Ishikawa (cell line): ENCODE measurements at regions not wholly inside any gene's neighbourhood (a gene's known extent, or its start where the extent isn't known, plus 50 kb on each side); places are given as distances from the start of the nearest gene placed in this dataset.

Experiments
- CEBPB ChIP-seq: IDR thresholded peaks from 2 replicates; pipeline ENCODE4 v1.6.1; 2012
- CREB1 ChIP-seq: IDR thresholded peaks from 2 replicates; pipeline ENCODE4 v1.6.1; 2012; ENCODE audit warnings: low read depth
- EGR1 ChIP-seq: IDR thresholded peaks from 2 replicates; pipeline ENCODE4 v1.6.1; 2012
- EP300 ChIP-seq: IDR thresholded peaks from 2 replicates; pipeline ENCODE4 v1.6.1; 2012; ENCODE audit warnings: borderline replicate concordance
- FOXM1 ChIP-seq: IDR thresholded peaks from 2 replicates; pipeline ENCODE4 v1.6.1; 2012; ENCODE audit warnings: low read depth, borderline replicate concordance
- MAX ChIP-seq: IDR thresholded peaks from 2 replicates; pipeline ENCODE4 v1.6.1; 2012
- NFIC ChIP-seq: IDR thresholded peaks from 2 replicates; pipeline ENCODE4 v1.6.1; 2012
- RAD21 ChIP-seq: IDR thresholded peaks from 2 replicates; pipeline ENCODE4 v1.6.1; 2012; ENCODE audit warnings: low read depth
- REST ChIP-seq: IDR thresholded peaks from 2 replicates; pipeline ENCODE4 v1.6.1; 2012; ENCODE audit warnings: low read depth, mild to moderate bottlenecking
- TAF1 ChIP-seq: IDR thresholded peaks from 2 replicates; pipeline ENCODE4 v1.6.1; 2012; ENCODE audit warnings: low read depth, mild to moderate bottlenecking
- TCF12 ChIP-seq: IDR thresholded peaks from 2 replicates; pipeline ENCODE4 v1.6.1; 2012; ENCODE audit warnings: low read depth
- TEAD4 ChIP-seq: IDR thresholded peaks from 2 replicates; pipeline ENCODE4 v1.6.1; 2012
- USF1 ChIP-seq: IDR thresholded peaks from 2 replicates; pipeline ENCODE4 v1.6.1; 2012
- YY1 ChIP-seq: IDR thresholded peaks from 2 replicates; pipeline ENCODE4 v1.6.1; 2012; ENCODE audit warnings: low read depth
- ZBTB7A ChIP-seq: IDR thresholded peaks from 2 replicates; pipeline ENCODE4 v1.6.1; 2012; ENCODE audit warnings: low read depth

- TF ChIP-seq ZBTB7A (no peak), REST (no peak)
Observed at GRCh38 chr1:218571491-218571890, 226.4 kb downstream of the TGFB2 start.

- TF ChIP-seq ZBTB7A: no peak
- TF ChIP-seq REST: no peak
- no peak for TF ChIP-seq FOXM1
- TF ChIP-seq CREB1: no peak
- no peak for TF ChIP-seq EGR1
- TF ChIP-seq TCF12: no peak
- no peak for TF ChIP-seq EP300
- no peak for TF ChIP-seq MAX
Observed at GRCh38 chr1:218572050-218572449, 226.9 kb downstream of the TGFB2 start.

- TF ChIP-seq EP300 (no peak), FOXM1 (no peak), TCF12 (no peak), TAF1 (no peak), YY1 (no peak), REST (no peak), CEBPB (no peak), EGR1 (no peak), MAX (no peak), NFIC (no peak), TEAD4 (no peak), USF1 (no peak), CREB1 (no peak), RAD21 (no peak), ZBTB7A (no peak)
Observed at GRCh38 chr1:218573925-218574324, 228.8 kb downstream of the TGFB2 start.

- TF ChIP-seq NFIC: no peak
- no peak for TF ChIP-seq FOXM1
- no peak for TF ChIP-seq EP300
- TF ChIP-seq CREB1: no peak
- no peak for TF ChIP-seq CEBPB
- TF ChIP-seq YY1: no peak
- no peak for TF ChIP-seq REST
- no peak for TF ChIP-seq EGR1
- TF ChIP-seq TAF1: no peak
- TF ChIP-seq TEAD4: no peak
Observed at GRCh38 chr1:218575079-218575478, 229.9 kb downstream of the TGFB2 start.
